ENCODE measurements at regions not wholly inside any gene's neighbourhood (a gene's known extent, or its start where the extent isn't known, plus 50 kb on each side); places are given as distances from the start of the nearest gene placed in this dataset.

GRCh38 chr9:106143781-106144180, 449.4 kb downstream of the TMEM38B start:
- ChIA-PET POLR2A (no interaction called here), CTCF (no interaction called here)
- H3K9me3 ChIP-seq = no peaks in the 10 kb centered on the region
- no peaks in the 10 kb centered on the region for H3K36me3 Mint-ChIP-seq (ENCODE audit: insufficient read depth, unreplicated experiment)
- intact Hi-C loops (cut with micrococcal nuclease; ENCODE audit: unreplicated experiment) = no loop called here
- BruUV-seq (replicated peaks) = no TSS peak
- no peaks in the 10 kb centered on the region for H3K4me1 ChIP-seq
- DNase-seq = no peak
- H3K4me1 Mint-ChIP-seq (ENCODE audit: low read depth, unreplicated experiment) = no peaks in the 10 kb centered on the region
- no peaks in the 10 kb centered on the region for H3K27me3 Mint-ChIP-seq (ENCODE audit: insufficient read depth, unreplicated experiment)
- no peak overlapping the region for H3K4me3 ChIP-seq (ENCODE audit: low read depth, low read length)
- H3K36me3 ChIP-seq (ENCODE audit: control insufficient read depth, insufficient read depth, low read length) = no peaks in the 10 kb centered on the region
- H3K4me3 Mint-ChIP-seq (ENCODE audit: unreplicated experiment) = no peak overlapping the region
- H3K27ac Mint-ChIP-seq (ENCODE audit: unreplicated experiment) = no peak overlapping the region
- no peak for TF ChIP-seq CTCF (IDR thresholded peaks at IDR 0.05; ENCODE audit: insufficient read depth in 1 of 2, low read depth in 1 of 2, low read length in 1 of 2, severe bottlenecking in 1 of 2, unreplicated experiment in 1 of 2)
- H3K27me3 ChIP-seq (replicated peaks; ENCODE audit: control insufficient read depth, insufficient read depth, low read length) = no peaks in the 10 kb centered on the region
- no peaks in the 10 kb centered on the region for H3K9me3 Mint-ChIP-seq (ENCODE audit: unreplicated experiment)

GRCh38 chr9:106146066-106146840, 451.9 kb downstream of the TMEM38B start:
- Histone ChIP-seq H3K4me1 (no peaks in the 10 kb centered on the region), H3K9me3 (no peaks in the 10 kb centered on the region), H3K36me3 (ENCODE audit: control insufficient read depth, insufficient read depth, low read length) (no peaks in the 10 kb centered on the region), H3K4me3 (ENCODE audit: low read depth, low read length) (no peak overlapping the region), H3K27me3 (replicated peaks; ENCODE audit: control insufficient read depth, insufficient read depth, low read length) (no peaks in the 10 kb centered on the region)
- ChIA-PET POLR2A (no interaction called here), CTCF (no interaction called here)
- no peak for TF ChIP-seq CTCF (IDR thresholded peaks at IDR 0.05; ENCODE audit: insufficient read depth in 1 of 2, low read depth in 1 of 2, low read length in 1 of 2, severe bottlenecking in 1 of 2, unreplicated experiment in 1 of 2)
- intact Hi-C loops (cut with micrococcal nuclease; ENCODE audit: unreplicated experiment) = no loop called here
- Mint-ChIP-seq H3K4me3 (ENCODE audit: unreplicated experiment) (no peak overlapping the region), H3K4me1 (ENCODE audit: low read depth, unreplicated experiment) (no peaks in the 10 kb centered on the region), H3K36me3 (ENCODE audit: insufficient read depth, unreplicated experiment) (no peaks in the 10 kb centered on the region), H3K9me3 (ENCODE audit: unreplicated experiment) (no peaks in the 10 kb centered on the region), H3K27me3 (ENCODE audit: insufficient read depth, unreplicated experiment) (no peaks in the 10 kb centered on the region), H3K27ac (ENCODE audit: unreplicated experiment) (no peak overlapping the region)
- BruUV-seq (replicated peaks) = no TSS peak
- no peak for DNase-seq

GRCh38 chr9:106146886-106147285, 452.5 kb downstream of the TMEM38B start:
- CTCF ChIA-PET = no interaction called here
- no peaks in the 10 kb centered on the region for H3K27me3 ChIP-seq (replicated peaks; ENCODE audit: control insufficient read depth, insufficient read depth, low read length)
- Mint-ChIP-seq H3K27ac (ENCODE audit: unreplicated experiment) (no peak overlapping the region), H3K4me1 (ENCODE audit: low read depth, unreplicated experiment) (no peaks in the 10 kb centered on the region), H3K36me3 (ENCODE audit: insufficient read depth, unreplicated experiment) (no peaks in the 10 kb centered on the region), H3K9me3 (ENCODE audit: unreplicated experiment) (no peaks in the 10 kb centered on the region), H3K4me3 (ENCODE audit: unreplicated experiment) (no peak overlapping the region), H3K27me3 (ENCODE audit: insufficient read depth, unreplicated experiment) (no peaks in the 10 kb centered on the region)
- H3K36me3 ChIP-seq (ENCODE audit: control insufficient read depth, insufficient read depth, low read length) = no peaks in the 10 kb centered on the region
- no peak overlapping the region for H3K4me3 ChIP-seq (ENCODE audit: low read depth, low read length)
- no peak for DNase-seq
- intact Hi-C loops (cut with micrococcal nuclease; ENCODE audit: unreplicated experiment) = no loop called here
- H3K4me1 ChIP-seq = no peaks in the 10 kb centered on the region
- no TSS peak for BruUV-seq (replicated peaks)
- POLR2A ChIA-PET = no interaction called here
- H3K9me3 ChIP-seq = no peaks in the 10 kb centered on the region
- no peak for TF ChIP-seq CTCF (IDR thresholded peaks at IDR 0.05; ENCODE audit: insufficient read depth in 1 of 2, low read depth in 1 of 2, low read length in 1 of 2, severe bottlenecking in 1 of 2, unreplicated experiment in 1 of 2)
